ENCODE measurements at regions not wholly inside any gene's neighbourhood (a gene's known extent, or its start where the extent isn't known, plus 50 kb on each side); places are given as distances from the start of the nearest gene placed in this dataset.
"Not testable (repeated sequence)": the region's sequence is repeated elsewhere in the genome, so short reads cannot be mapped to it uniquely, and the experiment has no call there.

DNA sequence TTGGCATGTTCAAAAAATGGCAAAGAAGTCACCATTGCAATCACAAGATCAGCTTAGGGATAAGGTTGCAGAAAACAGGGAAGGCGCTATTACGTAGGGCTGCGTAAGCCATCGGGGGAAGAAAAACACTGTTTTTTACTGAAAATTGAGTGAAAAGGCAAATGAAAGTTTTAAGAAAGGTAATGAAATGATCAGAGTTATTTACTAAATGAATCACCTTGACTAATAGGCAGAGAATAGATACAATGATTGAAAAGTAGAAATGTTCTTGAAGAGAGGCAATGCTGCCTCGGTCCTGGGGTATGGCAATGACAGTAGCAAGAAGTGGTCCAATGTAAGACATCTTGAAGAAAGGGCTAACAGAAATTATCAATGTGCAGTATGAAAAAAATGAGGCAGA lies 1227.8 kb upstream of the ZEB2 start:
- Histone ChIP-seq H3K27me3 (ENCODE audit: control insufficient read depth, insufficient read depth, low read length) (no peaks in the 10 kb centered on the region), H3K36me3 (ENCODE audit: control insufficient read depth, insufficient read depth, low read length) (no peaks in the 10 kb centered on the region), H3K27ac (ENCODE audit: low read length) (no peak overlapping the region), H3K9me3 (ENCODE audit: control insufficient read depth, insufficient read depth, low read depth, low read length) (no peaks in the 10 kb centered on the region), H3K4me1 (ENCODE audit: control insufficient read depth, insufficient read depth, low read length) (no peaks in the 10 kb centered on the region), H3K4me3 (ENCODE audit: low read depth in 2 of 2, low read length in 2 of 2) (no peak overlapping the region)
- no peak for DNase-seq (ENCODE audit: low read depth, low spot score)
- BruUV-seq (replicated peaks): no TSS peak
- intact Hi-C loops (cut with micrococcal nuclease; ENCODE audit: unreplicated experiment): no loop called here
- ATAC-seq: no peak
- CTCF ChIA-PET: no interaction called here
- POLR2A ChIA-PET: no interaction called here
- in situ Hi-C loops (cut with HindIII; ENCODE audit: low pct_unique_long_range_greater_than_20kb, low sequenced_read_pairs): no loop called here
- TF ChIP-seq, protein P1, sequence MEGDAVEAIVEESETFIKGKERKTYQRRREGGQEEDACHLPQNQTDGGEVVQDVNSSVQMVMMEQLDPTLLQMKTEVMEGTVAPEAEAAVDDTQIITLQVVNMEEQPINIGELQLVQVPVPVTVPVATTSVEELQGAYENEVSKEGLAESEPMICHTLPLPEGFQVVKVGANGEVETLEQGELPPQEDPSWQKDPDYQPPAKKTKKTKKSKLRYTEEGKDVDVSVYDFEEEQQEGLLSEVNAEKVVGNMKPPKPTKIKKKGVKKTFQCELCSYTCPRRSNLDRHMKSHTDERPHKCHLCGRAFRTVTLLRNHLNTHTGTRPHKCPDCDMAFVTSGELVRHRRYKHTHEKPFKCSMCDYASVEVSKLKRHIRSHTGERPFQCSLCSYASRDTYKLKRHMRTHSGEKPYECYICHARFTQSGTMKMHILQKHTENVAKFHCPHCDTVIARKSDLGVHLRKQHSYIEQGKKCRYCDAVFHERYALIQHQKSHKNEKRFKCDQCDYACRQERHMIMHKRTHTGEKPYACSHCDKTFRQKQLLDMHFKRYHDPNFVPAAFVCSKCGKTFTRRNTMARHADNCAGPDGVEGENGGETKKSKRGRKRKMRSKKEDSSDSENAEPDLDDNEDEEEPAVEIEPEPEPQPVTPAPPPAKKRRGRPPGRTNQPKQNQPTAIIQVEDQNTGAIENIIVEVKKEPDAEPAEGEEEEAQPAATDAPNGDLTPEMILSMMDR (IDR thresholded peaks at IDR 0.05): no peak
- TF ChIP-seq POLR2AphosphoS5 (IDR thresholded peaks at IDR 0.05; ENCODE audit: low read depth, low read length) (no peak), TCF7L2 (IDR thresholded peaks at IDR 0.05; ENCODE audit: low read depth, low read length) (no peak), SIN3A (IDR thresholded peaks at IDR 0.05; ENCODE audit: borderline replicate concordance, insufficient read depth, low read depth, low read length) (no peak)
- TF ChIP-seq, protein P2, sequence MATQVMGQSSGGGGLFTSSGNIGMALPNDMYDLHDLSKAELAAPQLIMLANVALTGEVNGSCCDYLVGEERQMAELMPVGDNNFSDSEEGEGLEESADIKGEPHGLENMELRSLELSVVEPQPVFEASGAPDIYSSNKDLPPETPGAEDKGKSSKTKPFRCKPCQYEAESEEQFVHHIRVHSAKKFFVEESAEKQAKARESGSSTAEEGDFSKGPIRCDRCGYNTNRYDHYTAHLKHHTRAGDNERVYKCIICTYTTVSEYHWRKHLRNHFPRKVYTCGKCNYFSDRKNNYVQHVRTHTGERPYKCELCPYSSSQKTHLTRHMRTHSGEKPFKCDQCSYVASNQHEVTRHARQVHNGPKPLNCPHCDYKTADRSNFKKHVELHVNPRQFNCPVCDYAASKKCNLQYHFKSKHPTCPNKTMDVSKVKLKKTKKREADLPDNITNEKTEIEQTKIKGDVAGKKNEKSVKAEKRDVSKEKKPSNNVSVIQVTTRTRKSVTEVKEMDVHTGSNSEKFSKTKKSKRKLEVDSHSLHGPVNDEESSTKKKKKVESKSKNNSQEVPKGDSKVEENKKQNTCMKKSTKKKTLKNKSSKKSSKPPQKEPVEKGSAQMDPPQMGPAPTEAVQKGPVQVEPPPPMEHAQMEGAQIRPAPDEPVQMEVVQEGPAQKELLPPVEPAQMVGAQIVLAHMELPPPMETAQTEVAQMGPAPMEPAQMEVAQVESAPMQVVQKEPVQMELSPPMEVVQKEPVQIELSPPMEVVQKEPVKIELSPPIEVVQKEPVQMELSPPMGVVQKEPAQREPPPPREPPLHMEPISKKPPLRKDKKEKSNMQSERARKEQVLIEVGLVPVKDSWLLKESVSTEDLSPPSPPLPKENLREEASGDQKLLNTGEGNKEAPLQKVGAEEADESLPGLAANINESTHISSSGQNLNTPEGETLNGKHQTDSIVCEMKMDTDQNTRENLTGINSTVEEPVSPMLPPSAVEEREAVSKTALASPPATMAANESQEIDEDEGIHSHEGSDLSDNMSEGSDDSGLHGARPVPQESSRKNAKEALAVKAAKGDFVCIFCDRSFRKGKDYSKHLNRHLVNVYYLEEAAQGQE (IDR thresholded peaks at IDR 0.05; ENCODE audit: insufficient read depth in 1 of 2, low read depth in 2 of 2, low read length in 1 of 2): no peak

DNA sequence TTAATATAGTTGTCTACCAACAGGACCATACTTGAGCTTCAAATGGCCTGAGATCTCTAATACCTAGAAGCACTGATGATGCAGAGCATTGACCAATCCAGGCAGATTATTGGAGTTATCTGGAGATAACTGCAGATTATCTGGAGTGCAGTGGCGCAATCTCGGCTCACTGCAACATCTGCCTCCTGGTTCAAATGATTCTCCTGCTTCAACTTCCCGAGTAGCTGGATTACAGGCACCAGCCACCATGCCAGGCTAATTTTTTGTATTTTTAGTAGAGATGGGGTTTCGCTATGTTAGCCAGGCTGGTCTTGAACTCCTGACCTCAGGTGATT lies 1225.4 kb upstream of the ZEB2 start:
- intact Hi-C loops (cut with micrococcal nuclease; ENCODE audit: unreplicated experiment); CTCF ChIA-PET; in situ Hi-C loops (cut with HindIII; ENCODE audit: low pct_unique_long_range_greater_than_20kb, low sequenced_read_pairs); ATAC-seq; H3K27ac ChIP-seq (ENCODE audit: low read length); POLR2A ChIA-PET; DNase-seq (ENCODE audit: low read depth, low spot score); BruUV-seq (replicated peaks); H3K9me3 ChIP-seq (ENCODE audit: control insufficient read depth, insufficient read depth, low read depth, low read length); H3K27me3 ChIP-seq (ENCODE audit: control insufficient read depth, insufficient read depth, low read length); H3K4me1 ChIP-seq (ENCODE audit: control insufficient read depth, insufficient read depth, low read length); H3K4me3 ChIP-seq (ENCODE audit: low read depth in 2 of 2, low read length in 2 of 2); H3K36me3 ChIP-seq (ENCODE audit: control insufficient read depth, insufficient read depth, low read length): not testable (repeated sequence)

DNA sequence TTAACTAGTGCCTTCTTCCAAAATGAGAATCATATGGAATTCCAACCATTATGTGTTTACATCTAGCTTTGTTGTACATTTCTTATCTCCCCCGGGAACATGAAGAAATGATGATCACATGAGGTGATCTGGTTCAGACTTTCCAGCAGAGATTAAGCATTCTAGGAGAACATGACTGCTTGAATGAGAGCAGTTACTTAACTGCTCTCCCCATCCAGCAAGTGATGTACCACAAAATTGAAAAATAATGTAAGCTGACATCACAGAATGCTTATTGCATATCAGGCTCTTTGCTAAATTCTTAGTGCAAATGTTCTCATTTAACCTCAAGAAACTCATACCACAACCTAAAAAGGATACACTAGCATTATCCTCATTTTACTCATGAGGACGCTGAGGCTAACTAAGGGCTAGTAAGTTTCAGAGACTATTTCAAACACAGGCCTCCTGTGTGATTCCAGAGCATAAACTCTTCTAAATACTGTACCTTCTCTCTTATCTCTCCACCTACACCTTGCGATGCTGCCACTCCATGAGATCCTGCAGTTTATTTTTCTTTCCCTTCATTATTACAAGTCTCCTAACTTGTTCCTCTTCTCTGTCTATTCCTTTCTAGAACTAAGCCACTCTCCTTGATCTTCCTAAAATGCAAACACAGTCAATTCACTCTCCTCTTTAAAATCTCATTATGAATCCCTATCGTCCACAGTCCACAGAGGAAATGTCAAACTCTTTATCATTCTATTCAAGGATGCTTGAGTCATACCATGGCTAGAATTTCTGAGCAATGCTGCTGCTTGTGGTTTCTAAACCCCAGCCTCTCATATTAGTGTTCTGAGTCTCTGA lies 1224.8 kb upstream of the ZEB2 start:
- ChIA-PET POLR2A (no interaction called here), CTCF (no interaction called here)
- in situ Hi-C loops (cut with HindIII; ENCODE audit: low pct_unique_long_range_greater_than_20kb, low sequenced_read_pairs): no loop called here
- Histone ChIP-seq H3K27ac (ENCODE audit: low read length) (no peak overlapping the region), H3K27me3 (ENCODE audit: control insufficient read depth, insufficient read depth, low read length) (no peaks in the 10 kb centered on the region), H3K4me3 (ENCODE audit: low read depth in 2 of 2, low read length in 2 of 2) (no peak overlapping the region), H3K36me3 (ENCODE audit: control insufficient read depth, insufficient read depth, low read length) (no peaks in the 10 kb centered on the region), H3K4me1 (ENCODE audit: control insufficient read depth, insufficient read depth, low read length) (no peaks in the 10 kb centered on the region), H3K9me3 (ENCODE audit: control insufficient read depth, insufficient read depth, low read depth, low read length) (no peaks in the 10 kb centered on the region)
- no TSS peak for BruUV-seq (replicated peaks)
- intact Hi-C loops (cut with micrococcal nuclease; ENCODE audit: unreplicated experiment): no loop called here
- TF ChIP-seq SIN3A (IDR thresholded peaks at IDR 0.05; ENCODE audit: borderline replicate concordance, insufficient read depth, low read depth, low read length): no peak
- TF ChIP-seq, protein P2 (IDR thresholded peaks at IDR 0.05; ENCODE audit: insufficient read depth in 1 of 2, low read depth in 2 of 2, low read length in 1 of 2): no peak
- TF ChIP-seq, protein P1 (IDR thresholded peaks at IDR 0.05): no peak
- TF ChIP-seq TCF7L2 (IDR thresholded peaks at IDR 0.05; ENCODE audit: low read depth, low read length): no peak
- TF ChIP-seq POLR2AphosphoS5 (IDR thresholded peaks at IDR 0.05; ENCODE audit: low read depth, low read length): no peak
- no peak for ATAC-seq
- DNase-seq (ENCODE audit: low read depth, low spot score): no peak
